Activated CD8-positive, alpha-beta memory T cell treated with anti-CD3 and anti-CD28 coated beads, Interleukin-2, amount 50 U/mL, for 4 hours (primary cell): ENCODE measurements at regions not wholly inside any gene's neighbourhood (a gene's known extent, or its start where the extent isn't known, plus 50 kb on each side); places are given as distances from the start of the nearest gene placed in this dataset.
"Not testable (repeated sequence)": the region's sequence is repeated elsewhere in the genome, so short reads cannot be mapped to it uniquely, and the experiment has no call there.

Experiments used
- DNase-seq: peaks from one replicate; pipeline ENCODE4 v3.0.0-alpha.2; 2020

DNA sequence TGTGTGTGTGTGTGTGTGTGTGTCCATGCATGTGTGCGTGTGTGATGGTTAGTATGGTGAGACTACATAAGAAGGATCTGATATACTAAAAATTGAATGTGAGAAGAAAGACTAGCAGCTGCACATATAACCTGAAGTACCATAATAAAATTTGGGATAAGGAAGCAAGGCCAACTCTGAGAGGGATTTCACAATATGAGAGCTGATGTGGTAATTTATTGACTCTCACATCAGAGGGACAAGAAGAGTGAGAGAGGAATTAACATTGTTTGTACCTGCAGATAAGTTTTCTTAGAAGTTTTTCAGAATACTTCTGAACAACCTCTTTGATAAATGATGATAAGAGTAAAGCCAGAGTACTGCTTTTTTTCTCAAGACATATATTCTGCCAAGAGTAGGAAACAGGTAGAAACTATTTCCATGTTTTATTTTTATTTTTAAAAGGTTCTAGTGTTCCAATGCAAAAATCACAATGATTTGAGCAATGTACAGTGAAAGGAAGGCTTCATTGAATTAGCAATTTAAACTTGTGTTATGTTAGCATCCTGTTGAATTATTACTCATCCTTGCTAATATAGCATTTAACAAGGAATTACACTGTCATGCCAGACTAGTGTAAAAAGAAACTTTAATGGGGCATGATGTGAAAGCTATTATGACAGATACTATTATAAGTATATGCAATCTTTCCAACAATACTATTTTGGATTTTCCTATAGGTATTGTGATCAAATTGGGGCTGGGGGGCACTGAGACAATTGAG, 415.5 kb upstream of the ARPP21 start:
- no peak for DNase-seq

DNA sequence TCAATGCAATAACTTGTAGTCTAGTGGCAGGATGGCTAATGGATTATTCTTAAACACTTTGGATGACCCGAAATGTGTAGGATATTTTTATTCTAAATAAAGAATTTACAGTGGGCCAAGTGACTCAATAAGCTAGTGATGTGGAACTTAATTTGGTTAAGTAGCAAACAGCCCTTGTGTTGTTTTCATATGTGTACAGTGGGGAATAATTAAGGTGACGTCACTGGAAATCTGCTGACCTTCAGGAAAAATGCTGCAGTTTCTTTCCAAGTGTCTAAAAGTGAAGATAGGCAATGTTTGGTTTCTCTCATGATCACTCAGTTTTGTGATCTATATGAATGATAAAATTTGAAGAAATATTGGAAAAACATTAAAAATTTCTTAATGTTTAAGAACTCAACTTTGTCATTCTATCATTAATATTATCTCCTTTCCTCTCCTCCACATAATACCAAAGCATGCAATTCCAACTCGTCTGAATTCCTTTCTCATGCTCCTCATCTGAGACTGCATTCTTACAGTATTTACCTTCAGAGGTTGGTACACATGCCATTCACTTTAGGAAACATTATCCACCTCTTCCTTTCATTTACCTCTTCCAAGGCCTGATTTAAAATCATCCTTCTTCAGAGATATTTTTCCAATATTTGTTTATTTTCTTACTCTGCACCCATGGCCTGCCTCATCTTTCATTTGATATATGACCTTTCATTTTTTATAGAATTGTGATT, 414.6 kb upstream of the ARPP21 start:
- no peak for DNase-seq

DNA sequence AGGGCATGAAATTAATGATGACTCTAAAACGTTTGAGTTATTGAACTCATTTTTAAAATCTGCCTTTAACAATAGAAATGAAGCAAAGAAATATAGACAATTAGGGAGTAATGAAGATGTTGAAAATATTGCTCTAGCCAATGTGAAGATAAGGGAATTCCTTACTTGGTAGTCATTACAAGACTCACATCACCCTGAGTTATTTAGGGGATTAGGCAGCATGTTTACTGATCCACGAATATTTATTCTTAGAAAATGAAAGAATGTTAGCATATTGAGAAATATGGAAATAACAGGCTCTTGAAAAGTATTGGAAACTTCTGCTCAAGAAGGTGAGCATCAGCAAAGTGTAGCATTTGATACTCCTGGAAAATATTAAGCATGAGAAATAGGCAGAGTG, 398.1 kb upstream of the ARPP21 start:
- DNase-seq: no peak

DNA sequence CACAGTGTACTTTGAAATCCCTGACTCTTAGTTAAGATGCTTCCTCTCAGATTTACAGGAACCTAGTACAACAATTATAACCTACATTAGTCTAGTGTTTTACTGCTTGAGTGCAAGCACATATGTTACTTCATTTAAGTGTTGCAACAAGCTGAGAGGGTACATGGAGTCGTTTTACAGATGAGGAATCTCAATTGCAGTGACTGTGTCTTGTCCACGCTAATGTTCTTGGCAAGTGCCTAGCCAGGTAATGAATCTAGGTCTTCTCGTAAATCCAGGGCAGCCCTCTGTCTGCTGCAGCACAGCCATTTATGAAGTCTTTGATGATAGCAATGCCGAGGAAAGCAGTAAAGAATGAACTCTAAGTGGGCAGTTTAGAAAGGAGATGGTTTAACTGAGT, 384.4 kb upstream of the ARPP21 start:
- no peak for DNase-seq

DNA sequence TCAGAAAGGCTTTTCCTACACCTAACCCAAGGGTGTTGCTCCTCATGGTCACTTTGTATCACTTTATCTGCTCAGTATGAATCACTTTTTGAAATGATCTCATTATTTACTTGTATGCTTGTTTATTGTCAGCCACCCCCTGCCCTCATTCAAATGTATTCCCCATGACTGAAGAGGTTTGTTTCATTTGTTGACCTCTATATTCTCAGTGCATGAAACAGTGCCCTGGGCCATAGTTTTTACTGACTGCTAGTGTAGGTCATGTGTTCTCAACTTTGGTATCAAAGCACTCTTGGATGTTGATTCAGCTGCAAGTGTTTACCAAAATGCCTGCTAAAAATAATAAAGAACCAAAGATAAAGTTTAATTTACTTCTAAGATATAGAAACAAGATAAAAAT, 381.7 kb upstream of the ARPP21 start:
- DNase-seq: no peak

DNA sequence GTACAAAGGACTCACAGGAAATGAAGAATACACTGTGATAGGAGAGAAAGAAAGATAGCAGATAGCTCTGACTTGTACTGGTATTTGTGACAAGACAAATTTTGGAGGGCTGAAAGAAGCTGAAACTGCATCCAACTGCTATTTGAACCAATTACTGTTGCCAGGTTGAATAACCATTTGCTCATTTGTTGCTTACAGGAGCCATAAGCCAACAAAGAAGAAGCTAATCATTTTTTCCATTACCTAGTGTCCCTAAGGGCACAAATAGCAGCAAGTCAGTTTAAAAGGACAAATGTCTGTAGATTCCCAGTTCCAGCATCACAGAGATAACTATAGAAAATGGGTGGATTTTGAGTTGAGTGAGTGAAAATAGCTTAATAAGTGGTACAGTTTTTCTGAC, 376.9 kb upstream of the ARPP21 start:
- DNase-seq: no peak

DNA sequence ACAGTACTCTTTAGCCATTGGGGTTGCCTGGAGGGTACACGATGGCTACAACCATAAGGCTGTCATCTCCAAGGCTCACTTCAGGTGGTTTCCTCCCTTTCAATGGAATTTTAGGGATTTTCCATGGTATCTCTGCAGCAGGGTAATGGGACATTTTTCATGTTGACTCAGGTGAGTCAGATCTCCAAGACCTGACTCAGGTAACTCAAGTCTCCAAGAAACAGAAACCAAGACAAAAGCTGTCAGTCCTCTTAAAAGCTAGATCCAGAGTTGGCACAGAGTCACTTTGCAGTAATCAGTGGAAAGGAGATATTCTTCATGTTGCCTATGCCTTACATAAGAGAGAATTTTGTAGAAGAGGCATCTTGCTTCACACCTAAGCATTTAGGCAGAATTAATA, 375.8 kb upstream of the ARPP21 start:
- no peak for DNase-seq

DNA sequence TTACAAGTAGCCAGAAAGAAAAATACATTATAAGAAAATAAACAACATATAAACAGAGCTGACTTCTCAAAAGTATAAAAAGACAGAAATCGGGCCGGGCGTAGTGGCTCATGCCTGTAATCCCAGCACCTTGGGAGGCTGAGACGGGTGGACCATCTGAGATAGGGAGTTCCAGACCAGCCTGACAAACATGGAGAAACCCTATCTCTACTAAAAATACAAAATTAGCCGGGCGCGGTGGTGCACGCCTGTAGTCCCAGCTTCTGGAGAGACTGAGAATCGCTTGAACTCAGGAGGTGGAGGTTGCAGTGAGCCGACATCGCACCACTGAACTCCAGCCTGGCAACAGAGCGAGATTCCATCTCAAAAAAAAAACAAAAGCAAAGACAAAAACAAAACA, 373.3 kb upstream of the ARPP21 start:
- not testable (repeated sequence) for DNase-seq

DNA sequence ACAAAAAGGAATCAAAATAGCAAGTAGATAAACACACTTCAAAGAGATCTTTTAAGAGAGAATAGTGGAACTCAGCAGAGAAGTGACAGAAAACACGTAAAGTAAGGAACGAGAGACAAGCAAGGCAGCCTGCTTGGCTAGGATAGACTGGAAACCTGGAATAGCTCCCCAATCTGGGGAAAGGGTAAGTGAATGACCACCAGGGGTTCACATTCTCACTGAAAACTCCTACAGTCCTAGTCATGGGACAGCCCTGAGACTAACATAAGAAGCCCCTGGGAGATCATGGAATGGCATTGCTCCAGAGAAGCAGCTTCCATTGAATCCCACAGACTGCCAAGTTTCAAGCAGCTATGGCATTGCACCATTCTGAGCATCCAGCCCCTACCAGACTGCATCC, 363.6 kb upstream of the ARPP21 start:
- DNase-seq: no peak

DNA sequence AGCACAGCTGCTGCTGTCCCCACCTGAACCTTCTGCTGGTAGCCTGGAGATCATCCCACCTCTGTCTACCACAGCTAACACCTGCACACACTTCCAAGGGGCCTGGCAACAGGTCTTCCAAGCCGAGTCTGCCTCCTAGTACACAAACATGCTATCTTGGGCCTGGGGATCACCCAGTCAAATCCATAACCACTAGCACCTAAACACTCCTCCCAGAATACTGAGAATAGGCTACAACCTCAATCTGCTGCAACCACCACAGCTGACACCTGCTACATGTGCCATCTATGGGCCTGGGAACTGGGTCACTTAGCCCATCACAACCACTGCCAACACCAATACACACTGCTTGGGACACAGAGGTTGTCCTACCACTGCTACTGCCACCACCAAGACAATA, 362.8 kb upstream of the ARPP21 start:
- DNase-seq: no peak

DNA sequence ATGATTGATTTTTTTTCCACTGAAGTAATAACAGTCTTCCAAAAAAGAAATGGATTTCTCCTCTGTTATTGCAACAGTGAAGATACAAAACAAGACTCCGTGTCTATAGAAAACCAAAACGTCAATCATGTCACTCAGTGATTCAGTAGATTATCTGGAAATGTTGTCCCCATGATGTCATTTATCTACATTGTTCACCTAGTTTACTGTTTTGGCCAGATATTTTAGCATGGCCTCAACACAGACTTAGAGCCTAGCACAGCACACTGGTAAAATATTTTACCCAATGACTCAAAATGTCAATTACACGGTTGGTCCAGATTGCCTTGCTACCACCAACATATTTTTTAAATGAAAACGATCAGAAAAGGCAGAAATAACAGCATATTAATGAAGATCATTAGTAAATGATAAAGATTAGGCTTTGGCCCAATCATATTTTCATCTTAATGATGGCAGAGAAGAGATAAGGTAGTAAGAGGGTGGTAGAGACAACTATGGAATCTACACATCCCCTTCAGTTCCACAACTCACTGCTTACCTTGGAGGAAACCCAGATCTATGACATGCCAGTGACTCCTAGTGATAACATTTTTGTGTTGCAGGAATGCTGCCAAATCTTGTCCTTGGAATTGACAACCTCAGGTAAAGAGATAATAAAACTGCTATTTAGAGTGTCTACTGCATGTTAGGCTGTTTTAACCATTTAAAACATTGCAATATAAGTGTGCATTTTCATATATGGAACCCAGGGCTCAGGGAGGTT, 347.7 kb upstream of the ARPP21 start:
- DNase-seq: no peak

DNA sequence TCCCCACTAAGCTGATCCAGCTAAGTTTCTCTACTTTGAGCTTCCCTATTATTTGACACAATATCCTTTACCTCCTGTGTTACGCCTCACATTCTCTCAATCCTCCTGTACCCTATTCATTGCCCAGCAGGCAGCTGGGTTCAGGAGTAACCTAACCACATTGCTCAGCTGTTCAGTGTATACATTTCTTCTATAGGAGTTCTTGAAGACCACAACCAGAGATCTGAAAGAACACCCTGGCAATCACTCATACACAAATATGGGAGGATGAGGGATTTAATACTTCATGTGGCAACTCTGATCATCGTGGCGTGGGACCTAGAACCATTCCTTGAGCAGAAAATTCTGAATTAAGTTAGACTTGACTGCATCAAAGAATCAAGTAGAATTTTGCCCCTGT, 346.8 kb upstream of the ARPP21 start:
- no peak for DNase-seq

DNA sequence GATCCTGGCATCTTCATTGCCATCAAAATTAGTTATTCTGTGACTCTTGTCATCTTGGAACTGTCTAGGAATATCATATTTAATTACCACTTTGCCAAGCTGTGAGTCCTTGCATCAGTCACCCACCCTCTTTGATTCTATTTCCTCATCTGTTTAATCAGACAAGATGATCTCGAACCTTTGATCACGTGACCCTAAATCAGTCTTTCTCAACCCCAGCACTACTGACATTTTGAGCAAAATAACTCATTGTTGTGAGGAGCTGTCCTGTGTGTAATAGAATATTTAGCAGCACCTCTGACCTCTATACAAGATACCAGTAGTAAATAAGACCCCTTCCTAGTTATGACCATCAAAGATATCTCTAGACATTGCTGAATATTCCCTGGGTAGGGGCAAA, 343.4 kb upstream of the ARPP21 start:
- no peak for DNase-seq

DNA sequence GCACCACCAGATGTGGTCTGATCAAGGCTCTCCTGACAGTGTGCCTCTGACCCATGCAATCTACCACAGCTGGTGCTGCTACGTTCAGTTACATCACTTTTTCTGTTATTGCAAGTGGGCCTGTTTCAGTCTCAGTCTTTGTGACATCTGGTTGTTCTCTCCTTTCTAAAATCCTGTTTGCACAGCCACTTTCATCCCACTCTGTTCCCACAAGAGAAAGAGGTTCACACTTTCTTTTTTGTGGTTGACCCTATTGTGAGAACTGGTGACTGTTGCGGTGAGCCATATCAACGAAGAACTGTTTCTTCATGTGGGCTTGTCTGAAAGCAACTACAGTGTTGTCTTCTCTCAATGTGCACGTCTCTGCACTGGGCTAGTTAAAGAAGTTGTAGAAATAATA, 342.8 kb upstream of the ARPP21 start:
- DNase-seq: no peak

DNA sequence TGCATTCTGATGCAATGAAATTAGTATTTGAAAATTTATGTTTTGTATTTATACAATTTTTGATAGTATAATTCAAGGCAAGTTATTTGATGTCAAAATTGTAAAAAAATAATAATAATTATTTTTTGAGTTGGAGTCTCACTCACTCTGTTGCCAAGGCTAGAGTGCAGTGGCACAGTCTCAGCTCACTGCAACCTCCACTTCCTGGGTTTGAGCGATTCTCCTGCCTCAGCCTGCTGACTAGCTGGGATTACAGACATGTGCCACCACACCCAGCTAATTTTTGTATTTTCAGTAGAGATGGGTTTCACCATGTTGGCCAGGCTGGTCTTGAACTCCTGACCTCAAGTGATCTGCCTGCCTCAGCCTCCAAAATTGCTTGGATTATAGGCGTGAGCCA, 342.4 kb upstream of the ARPP21 start:
- not testable (repeated sequence) for DNase-seq

DNA sequence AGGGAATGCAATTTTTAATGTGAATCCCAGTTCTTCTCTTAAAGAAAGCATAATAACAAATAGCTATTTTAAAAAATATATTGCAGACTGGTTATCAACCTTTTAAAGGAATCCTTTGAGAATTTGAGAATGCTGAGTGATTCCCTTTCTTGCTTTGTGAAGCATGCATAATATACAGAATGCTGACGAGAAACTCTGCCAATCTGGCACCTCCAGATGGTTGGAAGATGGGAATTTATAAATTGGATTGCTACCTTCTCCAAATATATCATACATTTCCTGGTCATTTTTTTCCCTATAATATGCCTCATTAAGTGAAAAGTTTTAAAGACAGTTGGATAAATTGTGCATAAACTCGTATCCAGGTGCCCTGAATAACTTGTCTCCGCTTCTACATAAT, 333.9 kb upstream of the ARPP21 start:
- DNase-seq: no peak

DNA sequence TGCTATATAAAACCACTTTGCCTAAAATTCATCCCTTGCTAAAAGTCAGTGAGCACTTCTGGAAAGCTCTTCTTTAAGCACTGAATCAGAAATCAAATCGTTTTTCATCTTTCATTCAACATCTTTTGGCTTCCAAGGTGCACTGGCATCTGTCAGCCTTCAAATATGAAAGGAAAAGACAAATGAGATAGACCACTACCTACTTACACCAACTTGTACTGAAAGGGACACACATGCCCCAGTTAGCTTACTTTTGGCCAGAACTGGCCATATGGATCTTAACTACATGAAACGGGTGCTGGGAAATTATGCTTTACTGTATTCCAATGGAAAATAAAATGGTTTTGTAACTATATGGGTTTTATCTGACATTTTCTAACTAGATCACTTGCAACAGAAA, 332.0 kb upstream of the ARPP21 start:
- DNase-seq: no peak

DNA sequence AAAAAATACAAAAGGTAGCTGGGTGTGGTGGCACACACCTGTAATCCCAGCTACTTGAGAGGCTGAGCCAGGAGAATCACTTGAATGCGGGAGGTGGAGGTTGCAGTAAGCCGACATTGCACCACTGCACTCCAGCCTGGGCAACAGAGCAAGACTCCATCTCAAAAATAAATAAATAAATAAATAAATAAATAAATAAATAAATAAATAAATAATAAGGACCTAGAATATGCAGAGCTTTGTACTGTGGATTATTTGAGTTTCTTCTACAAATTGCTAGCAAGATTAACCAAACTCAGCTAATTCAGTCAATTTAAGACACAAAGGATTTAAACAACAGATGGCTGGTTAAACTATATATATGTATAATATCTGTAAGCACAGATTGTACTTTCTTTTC, 322.5 kb upstream of the ARPP21 start:
- not testable (repeated sequence) for DNase-seq

DNA sequence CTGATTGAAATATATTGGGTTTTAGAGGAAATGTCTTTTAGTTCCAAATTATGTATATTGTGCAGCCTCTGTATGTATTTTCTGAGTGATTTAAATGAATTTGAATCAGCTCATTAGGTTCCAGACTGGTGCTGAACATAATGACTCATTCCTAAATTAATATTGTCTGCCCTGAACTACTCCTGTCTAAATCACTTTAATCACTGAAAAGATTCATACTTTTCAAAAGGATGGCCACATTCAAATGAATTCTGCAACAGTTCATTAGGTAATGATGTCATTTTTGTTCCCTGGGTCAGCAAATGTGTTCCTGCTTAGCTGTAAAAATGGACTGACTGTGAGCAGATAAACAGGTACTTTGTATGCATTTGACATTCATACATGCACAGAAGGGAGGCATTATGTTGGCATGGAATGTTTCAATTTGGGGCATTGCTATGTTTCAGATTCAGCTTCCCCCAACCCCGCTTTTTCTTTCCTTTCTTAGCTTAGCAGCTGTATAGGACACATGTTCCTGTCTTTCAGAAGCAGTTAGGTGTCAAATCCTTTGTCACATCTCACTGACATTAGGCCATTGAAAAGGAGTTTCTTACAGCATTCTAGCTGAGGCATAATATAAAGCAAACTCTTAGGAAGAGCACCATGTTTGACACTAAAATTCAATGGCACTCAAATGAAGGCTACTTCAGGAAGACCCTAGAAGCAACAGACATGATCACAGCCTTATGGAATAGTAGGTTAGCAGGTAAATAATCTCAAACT, 318.5 kb upstream of the ARPP21 start:
- no peak for DNase-seq

DNA sequence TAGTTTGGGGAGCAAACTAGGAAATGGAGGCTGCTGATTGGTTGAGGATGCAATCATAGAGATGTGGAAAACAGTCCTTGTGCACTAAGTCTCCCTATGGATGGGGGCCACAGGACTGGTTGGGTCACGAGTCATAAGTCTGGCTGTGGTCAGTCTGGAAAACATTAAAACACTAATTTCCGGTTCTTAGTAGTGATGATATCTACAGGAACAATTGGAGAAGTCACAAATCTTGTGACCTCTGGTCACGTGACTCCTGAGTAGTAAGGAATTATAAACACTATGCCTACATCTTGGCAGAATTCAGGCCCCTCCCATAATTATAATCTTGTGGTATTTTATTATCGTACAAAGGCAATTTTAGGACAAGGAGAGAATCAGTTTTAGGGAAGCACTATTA, 317.3 kb upstream of the ARPP21 start:
- DNase-seq: no peak

DNA sequence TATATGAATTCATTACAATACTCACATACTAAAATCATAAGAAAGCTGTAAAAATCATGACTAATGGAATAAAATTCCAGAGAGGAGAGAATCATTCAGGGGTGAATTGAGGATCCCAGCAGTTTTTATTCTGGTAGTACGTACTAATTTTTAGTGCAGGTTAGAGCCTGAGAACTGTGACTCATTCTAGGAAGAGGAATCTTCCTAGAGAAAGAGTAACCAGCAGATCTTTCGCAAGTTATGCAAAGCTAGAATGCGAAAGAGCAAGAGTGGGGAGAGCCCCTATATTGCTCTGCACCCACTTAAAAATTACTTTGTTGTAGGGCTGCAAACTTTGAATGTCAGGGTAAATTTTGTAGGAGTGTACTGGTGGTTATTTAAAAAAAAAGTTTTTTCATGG, 303.6 kb upstream of the ARPP21 start:
- no peak for DNase-seq

DNA sequence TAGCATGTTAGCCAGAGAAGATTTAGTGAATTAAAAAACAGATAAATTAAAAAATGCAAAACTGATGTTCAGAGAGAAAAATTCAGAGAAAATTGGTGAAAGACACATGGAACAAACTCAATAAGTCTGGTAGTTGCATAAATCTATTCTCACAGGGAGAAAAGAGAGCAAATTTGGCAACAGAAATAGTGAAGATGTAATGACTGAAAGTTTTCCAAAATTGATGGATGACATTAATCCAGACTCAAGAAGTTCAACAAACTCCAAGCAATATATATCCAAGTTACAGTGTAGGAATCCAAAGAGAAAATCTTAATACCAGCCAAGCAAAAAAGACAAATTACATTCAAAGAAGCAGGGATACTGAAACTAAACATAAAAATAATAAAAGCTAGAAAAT, 302.7 kb upstream of the ARPP21 start:
- no peak for DNase-seq

DNA sequence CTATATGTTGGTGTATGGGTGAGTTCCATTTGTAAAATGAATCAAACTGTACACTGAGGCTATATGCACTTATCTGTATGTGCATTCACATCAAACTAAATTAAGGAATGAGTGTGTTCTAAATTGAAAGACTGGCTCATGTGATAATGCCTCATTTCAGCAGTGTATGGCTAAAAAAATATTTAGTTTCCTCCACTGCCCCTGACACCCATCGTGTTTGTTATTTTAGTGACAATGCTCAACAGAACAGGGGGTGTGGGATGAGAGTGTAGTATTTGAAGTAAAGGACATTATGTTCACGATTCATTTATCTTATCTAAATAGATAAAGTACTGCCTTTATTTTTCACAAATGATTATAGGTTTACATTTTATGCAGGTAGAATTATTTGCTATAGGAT, 301.1 kb upstream of the ARPP21 start:
- no peak for DNase-seq
